Hypothalamus (tissue), 51 donors: ENCODE measurements at regions not wholly inside any gene's neighbourhood (a gene's known extent, or its start where the extent isn't known, plus 50 kb on each side); places are given as distances from the start of the nearest gene placed in this dataset.
"Not testable (repeated sequence)": the region's sequence is repeated elsewhere in the genome, so short reads cannot be mapped to it uniquely, and the experiment has no call there.

ENCODE experiments used
- DNase-seq, 51 donors: peaks; one replicate each; lab custom pipeline; 2025; lab: John Stamatoyannopoulos, UW

DNA sequence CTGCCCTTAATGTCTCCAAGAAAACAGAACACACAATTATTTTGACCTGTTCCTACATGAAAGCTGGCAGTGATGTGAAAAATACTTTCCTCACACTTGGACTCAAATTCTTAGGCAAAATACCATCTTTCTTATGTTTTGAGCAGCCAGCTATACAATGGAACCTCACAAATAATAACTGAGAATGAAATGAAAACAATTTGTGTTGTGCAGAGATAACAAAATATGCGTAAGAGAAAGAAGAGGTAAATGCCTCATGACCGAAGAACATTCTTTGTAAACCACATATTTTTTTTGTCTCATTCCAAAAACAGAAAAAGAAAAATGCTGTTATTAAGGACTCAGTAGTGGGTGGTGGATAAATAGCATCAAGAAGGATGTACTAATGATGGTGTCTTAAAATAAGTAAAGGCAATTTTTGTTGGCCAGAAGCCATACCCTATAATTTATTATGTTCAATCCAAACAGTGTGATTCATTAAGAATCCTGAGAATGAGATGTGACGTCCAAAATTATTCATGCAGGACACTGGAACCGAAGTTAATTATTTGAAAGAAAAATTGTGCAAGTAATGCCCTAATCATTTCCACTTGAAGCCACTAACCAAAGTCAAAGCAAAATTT, 193.0 kb upstream of the NETO1 start:
- DNase-seq = no peak

DNA sequence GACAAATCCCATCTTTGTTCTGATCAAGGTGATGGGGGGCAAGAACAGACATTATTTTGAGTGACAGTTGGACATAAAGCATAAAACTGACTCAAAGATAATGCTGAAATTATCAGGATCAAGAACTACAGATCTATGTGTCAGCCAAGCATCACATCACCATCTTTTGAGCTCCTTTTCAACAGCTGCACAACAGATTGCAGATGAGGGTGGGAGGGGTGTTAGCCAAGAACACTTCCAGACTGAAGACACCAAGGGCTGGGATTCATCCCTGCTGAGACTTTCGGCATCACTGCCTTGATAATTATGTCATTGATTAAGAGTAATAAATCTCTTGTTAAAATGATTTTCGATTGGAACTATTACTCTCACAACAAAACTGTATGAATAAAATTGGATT, 191.5 kb upstream of the NETO1 start:
- no peak for DNase-seq

DNA sequence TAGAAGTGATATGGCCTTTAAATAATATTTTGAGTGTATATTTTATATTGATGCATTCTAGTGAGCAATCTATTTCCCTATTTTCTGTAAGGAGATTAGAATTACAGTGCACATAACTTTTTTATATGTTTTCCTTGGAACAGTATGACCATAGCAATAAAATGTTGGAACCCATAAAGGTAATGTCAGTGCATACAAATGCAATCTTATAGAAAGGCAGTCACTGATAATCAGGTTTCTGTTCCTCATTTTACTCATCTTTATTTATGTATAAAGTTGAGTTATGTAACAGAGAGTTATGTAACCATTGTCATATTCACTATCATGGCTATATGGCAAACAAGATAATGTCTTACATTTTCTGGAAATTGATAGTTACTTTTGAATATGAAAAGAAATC, 179.9 kb upstream of the NETO1 start:
- DNase-seq = no peak

DNA sequence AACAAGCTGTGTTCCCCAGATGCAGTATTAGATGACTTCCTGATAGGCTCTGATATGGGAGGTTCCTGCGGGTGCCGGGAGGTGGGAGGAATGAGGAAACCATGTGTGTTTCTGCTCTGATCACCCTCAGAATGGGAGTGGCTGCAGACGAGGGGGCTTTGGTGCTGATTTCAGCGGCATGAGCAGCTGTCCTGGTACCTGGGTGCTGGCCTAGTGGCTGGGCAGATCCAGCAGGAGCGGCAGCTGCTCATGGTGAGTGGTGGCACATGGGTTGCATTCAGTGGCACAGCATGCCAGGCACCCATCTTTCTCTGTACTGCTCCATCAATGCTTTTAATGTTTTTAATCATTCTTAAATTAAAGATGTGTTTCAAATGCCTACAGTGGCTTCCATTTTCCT, 177.2 kb upstream of the NETO1 start:
- no peak for DNase-seq

DNA sequence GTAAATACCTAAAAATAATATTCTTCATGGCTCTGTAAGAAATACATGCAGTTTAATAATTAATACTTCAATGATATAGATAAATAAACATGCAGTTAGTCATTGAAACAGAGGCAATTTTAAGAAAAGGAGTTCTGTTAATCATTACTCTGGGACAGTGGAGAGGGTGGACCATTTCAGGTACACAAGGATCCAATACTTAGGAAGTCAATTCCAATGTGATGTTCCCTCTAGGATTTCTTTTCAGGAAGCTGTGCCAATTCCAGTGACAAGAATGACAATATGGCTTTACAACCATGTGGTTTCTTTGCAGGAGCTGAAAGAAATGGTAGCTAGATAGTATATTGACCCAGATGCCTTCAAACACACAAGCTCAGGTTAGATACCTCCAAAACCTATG, 175.8 kb upstream of the NETO1 start:
- DNase-seq = no peak

DNA sequence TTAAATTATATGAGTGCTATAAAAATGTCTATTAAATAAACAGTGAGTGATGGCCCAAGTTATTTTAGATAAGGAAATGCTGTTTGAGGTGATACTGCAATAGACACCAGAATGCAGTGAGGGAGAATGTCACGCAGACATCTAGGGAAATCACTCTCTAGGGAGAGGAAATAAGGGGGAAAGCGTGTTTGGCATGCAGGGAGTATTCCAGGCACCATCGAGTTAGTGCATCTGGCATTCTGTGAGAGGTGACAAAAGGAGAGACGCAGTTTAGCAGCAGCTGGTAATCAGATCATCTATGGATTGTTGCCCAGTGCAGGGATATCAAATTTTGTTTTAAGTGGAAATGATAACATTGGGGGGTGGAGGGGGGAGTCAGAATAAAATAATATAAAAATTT, 175.4 kb upstream of the NETO1 start:
- no peak for DNase-seq

DNA sequence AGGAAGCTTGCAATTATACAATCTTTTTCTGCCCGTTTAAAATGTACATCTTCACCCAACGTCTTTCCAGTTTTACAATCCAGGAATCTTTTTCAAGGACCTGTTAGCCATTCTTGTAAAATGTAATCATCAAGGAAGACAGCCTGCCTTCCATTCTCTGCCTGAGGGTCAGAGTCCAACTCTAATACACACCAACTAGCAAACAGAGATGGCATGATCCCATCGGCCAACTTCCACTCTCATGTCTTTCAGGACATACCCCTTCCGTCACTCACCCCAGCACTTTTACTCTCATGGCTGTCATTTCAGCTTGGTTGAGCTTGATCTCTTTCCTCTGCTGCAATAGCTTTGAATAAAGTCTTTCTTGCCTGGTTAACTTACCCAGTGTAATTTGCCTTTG, 172.5 kb upstream of the NETO1 start:
- no peak for DNase-seq

DNA sequence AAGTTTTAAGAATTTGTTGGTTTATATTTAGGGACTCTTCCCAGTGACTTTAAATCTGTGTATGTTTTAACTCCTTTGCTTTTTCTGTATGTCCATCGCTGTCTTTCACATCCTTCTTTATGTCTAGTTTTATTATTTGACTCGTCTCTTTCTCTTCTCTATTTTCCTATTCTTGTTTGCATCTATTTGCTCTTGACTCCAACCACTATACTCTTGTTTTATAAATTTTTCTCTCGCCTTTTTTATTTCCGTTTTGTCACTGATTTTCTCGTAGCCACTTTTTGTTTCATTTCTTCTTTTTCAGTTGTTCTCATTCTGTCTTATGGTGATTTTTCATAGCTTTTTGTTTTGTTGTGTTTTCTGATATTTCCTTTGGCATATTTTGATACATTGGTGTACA, 170.5 kb upstream of the NETO1 start:
- no peak for DNase-seq

DNA sequence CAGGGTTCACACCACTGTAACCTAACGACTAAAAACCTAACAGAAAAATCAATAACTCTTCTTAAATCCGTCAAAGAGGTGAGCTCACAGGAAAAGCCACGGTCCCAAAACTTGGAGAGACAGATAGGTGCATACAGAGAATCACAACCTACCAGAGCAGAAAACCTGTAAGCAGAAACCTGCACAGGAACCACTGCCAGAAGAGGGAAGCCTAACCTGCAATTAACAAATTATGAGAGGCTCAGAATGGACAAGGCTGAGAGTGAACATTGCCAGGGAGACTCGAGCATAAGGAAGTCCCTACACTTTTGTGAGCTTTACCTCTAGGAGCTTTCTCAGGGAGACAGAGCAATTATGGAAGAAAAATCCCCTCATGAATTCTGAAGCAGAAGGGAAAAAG, 156.2 kb upstream of the NETO1 start:
- DNase-seq = no peak

DNA sequence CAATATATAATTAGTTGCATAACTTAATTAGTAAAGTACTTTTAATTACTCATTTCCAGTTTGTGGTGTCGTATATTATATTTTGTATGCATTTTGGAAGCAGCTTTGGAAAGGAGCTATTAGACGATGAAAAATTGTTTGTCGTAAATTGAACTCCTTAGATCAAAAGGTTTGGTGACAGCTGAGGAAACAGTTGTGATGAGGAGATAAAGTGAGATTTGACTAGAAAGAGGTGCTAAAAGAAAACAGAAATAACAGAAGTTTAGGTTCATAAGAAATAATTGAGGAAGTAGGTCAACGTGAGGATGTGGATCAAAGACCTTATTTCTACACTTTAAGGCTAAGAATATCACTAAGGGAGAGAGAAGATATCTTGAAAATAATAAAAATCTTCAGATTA, 141.9 kb upstream of the NETO1 start:
- no peak for DNase-seq

DNA sequence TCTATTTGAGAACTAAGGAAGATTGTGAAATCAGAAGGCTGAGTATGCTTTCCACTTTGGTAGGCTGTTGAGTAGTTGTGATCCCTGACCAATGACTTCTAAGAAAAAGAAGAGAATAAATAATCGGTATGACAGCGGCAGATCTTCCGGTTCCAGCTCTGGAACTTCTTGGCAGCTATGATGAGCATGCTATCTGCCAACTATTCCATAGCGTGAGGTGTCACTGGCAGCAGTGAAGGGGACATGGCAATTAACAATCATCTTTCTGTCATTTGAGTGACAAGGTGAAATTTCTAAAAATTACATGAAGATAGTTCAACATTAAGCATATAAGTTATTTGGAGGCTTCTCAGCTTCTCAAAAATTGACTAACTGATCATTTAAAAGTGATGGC, 140.1 kb upstream of the NETO1 start:
- no peak for DNase-seq

DNA sequence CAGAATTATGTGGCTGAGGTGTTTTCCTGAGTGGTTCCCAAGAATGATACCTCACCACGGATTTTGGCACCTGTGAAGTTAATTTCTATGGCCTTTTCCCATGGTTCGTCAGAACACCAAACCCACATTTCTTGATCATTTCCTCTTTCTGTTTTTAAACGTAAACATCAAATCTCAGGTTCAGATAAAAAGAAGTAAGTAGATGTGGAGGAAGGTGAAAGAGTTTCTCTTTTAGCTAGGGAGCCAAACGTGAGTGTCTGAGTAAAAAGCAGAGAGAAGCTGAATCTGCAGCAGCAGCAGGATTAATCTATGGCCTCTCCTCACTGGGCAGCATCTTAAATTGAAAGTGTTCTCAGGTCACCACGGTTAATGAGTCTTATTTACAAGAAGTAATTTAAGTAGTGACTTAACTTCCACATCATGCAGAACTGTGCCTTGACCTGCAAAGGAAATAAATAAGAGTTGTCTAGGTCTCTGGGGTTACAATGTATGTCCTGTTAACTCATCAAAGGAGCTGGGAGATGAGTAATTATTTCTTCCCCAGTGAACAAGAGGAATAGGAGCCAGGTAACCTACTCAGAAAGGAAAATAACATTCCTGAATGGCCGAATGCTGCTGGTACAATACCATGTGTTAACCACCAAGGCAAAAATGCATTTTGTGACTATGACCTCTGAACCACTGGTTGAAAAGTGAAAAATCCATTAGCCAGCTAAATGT, 139.6 kb upstream of the NETO1 start:
- no peak for DNase-seq

DNA sequence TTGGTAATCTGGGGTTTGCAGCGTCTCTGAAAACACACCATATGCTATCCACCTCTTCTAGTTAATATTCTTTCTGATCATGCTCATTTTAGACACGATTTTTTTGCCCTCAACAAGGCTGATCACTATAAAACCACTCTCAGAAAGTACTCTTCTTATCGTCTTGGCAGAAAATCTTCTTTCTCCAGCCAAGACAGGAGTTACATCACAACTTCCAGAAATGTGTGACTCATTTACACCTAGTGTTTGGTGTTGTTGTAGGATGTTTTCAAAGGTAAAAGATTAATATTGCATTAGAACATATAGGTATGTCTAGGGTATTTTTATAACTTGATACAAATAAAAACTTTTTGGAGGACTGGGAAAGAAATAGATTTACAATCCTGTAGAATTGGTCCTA, 138.5 kb upstream of the NETO1 start:
- no peak for DNase-seq

DNA sequence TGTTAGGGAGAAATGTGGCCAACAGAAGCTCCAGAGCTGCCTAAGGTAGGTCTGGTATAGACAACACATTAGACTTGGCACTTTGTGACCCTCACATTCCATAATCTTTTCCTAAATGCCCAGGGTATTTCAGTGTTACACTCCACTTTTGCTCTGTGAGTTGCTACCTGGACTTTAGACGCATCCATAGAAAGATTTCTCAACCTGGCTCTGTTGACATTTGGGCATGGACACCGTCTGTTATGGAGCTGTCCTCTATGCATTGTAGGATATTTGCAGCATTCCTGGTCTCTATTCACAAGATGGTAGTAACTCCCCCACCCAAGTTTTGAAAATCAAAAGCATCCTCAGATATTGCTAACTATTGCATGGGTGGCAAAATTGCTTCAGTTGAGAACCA, 136.5 kb upstream of the NETO1 start:
- no peak for DNase-seq

DNA sequence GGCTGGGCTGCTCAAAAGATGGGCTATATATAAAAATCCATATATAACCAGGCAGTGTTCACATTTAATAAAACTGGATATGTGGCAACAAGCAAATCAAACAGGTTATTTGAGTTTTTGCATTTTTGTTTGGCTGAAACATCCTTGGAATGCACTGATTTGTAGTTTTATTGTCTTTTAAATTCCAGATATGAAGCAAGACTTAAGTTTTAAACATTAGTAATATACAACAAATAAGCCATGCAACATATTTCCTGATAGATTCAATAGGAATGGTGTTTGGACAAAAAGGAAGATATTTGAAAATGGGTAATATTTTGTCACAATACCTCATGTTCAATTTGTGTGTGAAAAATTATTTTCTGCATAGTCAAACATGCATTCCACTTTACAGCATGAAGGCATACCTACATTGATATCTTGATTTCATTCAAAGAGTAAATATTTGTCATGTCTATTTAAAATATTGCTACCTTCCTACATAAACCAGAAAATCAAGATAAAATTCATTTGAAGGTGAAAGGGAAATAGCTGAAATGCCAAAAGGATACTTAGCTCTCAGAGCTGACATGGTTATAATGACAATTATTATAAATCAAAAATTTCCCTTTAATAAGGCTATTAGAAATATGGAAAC, 132.3 kb upstream of the NETO1 start:
- DNase-seq = no peak

DNA sequence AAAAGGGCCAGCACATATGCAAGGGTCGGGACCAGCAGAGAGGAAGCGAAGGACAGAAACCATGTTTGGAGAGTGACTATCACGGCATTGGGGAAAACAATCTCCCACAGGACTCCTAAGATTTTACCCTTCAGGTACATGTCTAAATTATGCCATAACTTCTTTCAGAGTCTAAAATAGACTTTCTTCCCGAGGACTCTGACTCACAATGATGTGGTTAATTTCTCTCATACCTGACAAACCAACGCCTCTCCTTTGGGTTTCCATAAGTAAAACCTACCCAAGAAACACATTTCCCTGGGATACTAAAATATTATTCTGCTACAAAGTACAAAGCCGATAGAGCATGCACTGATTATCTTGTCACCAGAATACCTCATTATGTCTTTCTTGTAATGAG, 127.8 kb upstream of the NETO1 start:
- peak in 1 of 51 donors; percentile 3 for DNase-seq

DNA sequence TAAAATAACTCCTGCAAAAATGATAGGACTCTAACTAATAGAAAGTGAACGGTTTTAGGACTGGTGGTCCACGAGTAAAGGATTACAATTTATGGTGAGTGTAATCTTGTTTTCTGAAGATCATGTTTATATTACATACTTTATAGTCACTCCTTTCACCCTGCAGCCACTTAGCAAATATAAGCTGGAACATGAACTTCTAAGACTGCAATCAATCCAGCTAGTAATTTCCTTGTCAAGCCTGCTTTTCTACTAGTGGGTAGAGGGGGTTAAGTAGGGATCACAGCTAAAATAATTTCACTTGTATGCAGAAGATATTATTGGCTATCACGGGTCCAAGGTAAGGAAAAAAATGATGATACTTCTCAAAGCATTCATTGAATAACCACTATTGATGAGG, 125.5 kb upstream of the NETO1 start:
- no peak for DNase-seq

DNA sequence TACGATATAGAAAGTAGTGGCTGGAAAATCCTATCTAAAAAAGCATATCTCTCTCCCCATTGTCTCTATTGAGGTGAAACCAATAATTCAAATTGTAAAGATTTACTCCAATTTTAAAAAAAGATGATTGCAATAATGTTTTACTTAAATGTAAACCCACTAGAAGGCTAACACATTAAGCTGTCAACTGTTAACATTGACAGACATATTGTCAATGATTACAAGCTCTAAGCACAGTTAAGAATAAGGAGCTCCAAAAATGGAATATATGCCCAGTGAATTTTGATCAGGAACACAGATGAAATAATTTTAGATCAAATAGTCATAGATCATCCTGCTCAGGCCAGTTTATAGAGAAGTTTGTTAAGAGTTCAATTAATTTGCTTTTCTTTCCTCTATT, 123.6 kb upstream of the NETO1 start:
- DNase-seq = no peak

DNA sequence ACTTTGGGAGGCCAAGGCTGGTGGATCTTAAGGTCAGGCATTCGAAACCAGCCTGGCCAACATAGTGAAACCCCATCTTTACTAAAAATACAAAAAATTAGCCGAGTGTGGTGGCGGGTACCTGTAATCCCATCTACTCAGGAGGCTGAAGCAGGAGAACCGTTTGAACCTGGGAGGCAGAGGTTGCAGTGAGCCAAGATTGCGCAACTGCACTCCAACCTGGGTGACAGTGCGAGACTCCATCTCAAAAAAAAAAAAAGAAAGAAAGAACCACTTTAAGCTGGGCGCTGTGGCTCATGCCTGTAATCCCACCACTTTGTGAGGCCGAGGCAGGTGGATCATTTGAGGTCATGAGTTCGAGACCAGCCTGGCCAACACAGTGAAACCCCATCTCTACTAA, 119.8 kb upstream of the NETO1 start:
- not testable (repeated sequence) for DNase-seq

DNA sequence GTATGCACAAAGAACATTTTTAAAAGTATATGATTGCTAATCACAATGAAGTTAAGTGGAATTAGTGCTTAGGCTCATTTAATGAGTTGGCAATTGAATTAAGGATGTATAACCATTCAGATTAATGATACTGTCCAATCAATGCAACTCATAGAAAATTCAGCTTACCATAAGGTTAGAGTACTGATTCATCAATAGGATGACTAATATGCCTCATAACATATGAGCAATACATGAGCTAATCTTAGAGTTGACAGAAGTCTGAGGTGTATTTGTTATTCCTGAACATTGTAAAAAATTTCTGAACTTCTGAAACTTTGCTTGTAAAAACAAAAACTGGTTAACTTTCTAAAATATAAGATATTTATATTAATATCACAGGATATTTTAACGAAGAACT, 118.3 kb upstream of the NETO1 start:
- no peak for DNase-seq

DNA sequence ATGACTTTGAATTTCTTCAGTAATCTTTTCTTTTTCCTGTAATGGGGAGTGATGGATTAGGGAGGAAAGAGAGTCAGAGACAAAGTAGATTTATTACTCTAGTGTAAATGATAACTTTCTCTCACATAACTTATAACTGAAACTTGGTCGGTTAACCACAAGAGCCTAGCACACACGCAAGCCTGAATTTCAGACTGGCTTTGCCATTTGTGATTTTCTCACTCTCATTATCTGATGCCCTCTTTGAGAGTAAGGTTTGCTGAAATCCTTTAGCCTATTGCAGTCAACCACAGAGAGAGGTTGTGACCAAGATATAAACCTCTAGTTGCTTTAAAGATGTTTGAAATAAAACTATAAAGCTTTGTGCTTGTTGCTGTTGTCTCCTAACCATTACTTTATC, 117.9 kb upstream of the NETO1 start:
- DNase-seq = no peak

DNA sequence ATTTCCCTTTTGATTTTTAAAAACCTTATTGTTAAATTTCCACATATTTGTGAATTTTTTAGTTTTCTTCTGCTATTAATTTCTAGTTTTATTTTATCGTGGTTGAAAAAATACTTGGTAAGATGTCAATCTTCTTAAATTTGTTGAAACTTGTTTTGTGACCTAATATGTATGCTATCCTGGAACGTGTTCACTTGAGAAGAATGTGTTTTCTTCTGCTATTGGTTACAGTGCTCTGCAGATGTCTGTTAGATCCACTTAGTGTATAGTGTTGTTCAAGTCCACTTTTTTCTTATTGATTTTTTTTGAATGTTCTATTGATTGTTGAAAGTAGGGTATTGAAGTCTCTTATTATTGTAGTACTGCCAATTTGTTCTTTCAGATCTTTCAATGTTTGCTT, 116.5 kb upstream of the NETO1 start:
- no peak for DNase-seq
